Urothelium cell line (cell line): ENCODE measurements at regions not wholly inside any gene's neighbourhood (a gene's known extent, or its start where the extent isn't known, plus 50 kb on each side); places are given as distances from the start of the nearest gene placed in this dataset.
"Not testable (repeated sequence)": the region's sequence is repeated elsewhere in the genome, so short reads cannot be mapped to it uniquely, and the experiment has no call there.

Source experiments
- DNase-seq: peaks from one replicate; pipeline ENCODE4 v3.0.0; 2011; ENCODE audit warnings: low spot score, mixed read lengths
- FAIRE-seq: peaks from 2 replicates; lab custom pipeline; 2011; peaks lifted over from hg19 to GRCh38; lab: Jason Lieb, UNC

GRCh38 chr17:74119049-74119580 lies 84.4 kb upstream of the RPL38 start:
- no peak for DNase-seq
- no peak for FAIRE-seq

GRCh38 chr17:74119965-74120364 lies 83.5 kb upstream of the RPL38 start:
- FAIRE-seq (peak; percentile 23), DNase-seq (no peak)

DNA sequence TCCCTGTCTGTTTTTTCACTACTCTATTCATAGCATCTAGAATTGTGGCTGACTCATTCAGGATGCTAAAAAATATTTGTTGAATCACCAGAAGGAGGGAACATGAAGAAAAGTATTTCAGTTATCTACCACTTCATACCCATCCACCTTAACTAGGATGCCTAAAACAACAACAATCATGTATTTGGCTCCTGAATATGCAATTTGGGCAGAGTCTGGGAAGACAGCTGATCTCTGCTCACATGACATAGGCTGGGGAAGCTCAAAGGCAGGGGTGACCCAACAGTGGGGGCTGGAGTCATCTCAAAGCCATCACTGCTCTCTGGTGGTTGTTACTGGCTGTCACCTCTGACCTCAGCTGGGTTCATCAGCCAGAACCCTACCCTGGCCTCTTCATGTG lies 80.1 kb upstream of the RPL38 start:
- FAIRE-seq (peak; percentile 79), DNase-seq (peak; percentile 74)

DNA sequence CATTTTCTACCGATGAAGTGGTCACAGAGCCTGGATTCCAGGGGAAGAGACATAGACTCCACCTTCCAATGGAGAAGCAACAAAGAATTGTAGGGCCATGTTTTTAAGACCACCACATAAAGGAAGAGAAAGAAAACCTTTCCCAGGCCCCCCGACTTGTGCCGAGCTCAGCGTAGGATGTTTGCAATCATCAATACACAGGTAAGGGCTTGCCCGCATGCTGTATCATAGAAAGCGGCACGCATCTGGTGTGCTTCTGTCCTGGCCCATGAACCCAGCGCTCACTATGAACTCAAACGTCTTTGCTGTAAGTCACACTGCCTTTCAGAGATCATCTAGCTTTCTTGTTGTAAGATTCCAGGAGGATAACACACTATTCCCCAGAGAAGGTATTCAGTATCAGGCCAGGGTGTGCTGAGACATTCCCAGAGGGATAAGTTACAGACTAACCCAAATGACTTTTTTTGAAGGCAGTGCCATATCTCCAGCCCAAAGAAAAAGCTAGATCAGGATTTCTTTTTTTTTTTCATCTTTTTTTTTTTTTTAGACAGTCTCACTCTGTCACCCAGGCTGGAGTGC lies 79.5 kb upstream of the RPL38 start:
- FAIRE-seq (no peak), DNase-seq (no peak)

GRCh38 chr17:74125156-74125555 lies 78.3 kb upstream of the RPL38 start:
- FAIRE-seq, result no peak
- no peak for DNase-seq

DNA sequence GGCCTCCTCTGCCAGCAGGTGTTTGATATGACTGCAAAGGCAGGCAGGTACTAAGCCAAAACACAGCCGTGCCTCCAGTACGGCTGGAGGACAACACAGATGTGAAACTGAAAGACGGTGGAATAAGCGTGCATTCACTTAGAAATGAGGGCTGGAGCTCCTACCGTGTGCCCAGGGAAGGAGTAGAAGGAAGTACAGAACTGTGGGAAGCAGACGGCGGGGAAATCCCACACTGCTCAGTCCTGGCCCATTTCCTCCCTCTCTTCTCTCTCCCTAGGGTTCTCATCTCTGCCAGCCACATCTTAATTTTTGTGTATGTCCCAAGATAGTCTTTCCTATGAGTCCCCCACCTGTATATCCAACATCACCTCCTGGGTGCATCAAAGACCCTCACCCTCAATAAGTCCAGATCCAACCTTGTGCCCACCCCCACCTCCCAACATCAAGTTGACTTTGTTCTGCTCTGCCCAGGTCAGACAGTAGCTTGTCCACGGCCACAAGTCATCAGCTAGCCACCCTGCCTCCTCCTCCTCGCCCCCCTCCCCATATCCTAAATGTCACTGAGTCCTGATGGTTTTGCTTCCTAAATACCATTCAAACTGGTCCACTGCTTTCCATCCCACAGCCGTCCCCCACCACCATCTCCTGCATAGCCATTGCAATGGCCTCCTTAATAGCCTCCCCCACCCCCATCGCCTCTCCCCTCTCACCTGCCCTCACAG lies 77.1 kb upstream of the RPL38 start:
- DNase-seq (no peak), FAIRE-seq (peak; percentile 9)

DNA sequence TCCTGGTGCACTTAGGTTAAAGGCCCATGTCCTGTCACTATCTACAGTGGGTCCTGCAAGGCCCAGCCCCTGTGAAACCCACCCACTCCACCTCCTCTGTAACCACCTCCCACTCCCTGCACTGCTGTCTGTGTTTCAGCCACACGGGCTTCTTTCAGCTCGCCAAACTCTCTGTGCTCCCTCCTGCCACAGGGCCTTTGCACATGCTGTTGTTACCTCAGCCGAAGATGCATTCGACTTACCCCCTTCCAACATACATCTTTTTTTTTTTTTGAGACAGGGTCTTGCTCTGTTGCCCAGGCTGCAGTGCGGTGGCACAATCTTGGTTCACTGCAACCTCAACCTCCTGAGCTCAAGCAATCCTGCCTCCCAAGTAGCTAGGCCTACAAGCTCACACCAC lies 76.5 kb upstream of the RPL38 start:
- FAIRE-seq (no peak), DNase-seq (no peak)

GRCh38 chr17:74128456-74129211 lies 74.8 kb upstream of the RPL38 start:
- FAIRE-seq (peak; percentile 85), DNase-seq (no peak)

DNA sequence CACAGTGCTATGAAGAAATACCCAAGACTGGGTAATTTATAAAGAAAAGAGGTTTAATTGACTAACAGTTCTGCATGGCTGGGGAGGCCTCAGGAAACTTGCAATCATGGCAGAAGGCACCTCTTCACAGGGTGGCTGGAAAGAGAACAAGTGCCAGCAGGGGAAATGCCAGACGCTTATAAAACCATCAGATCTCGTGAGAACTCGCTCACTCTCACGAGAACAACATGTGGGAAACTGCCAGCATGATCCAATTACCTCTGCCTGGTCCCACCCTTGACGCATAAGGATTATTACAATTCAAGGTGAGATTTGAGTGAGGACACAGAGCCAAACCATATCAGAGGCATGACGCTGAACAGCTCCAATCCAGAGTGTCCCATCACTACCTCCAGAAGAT lies 73.7 kb upstream of the RPL38 start:
- not testable (repeated sequence) for DNase-seq

GRCh38 chr17:74130276-74130675 lies 73.2 kb upstream of the RPL38 start:
- no peak for FAIRE-seq
- DNase-seq, result no peak

More for the DNA sequence above, 73.7 kb upstream of the RPL38 start:
- FAIRE-seq, result not testable (repeated sequence)

DNA sequence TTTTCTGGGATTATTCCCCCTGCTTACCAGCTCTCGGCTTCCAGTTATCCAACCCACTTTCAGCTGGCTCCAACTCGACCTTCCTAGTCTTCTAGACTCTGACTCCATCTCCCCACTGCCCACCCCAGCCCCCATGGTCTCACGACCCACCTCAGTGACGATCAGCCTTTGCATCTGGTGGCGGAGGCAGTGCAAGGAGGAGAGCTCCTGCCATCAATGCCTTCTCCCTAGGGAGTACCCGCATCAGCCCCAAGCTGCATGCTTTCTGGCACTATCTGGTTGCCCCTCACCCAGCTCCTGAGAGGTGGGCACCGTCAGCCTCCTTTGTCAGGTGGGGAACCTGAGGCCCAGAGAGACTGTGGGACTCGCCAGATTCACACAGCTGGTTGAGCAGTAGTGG lies 72.6 kb upstream of the RPL38 start:
- FAIRE-seq, result no peak
- DNase-seq, result no peak

DNA sequence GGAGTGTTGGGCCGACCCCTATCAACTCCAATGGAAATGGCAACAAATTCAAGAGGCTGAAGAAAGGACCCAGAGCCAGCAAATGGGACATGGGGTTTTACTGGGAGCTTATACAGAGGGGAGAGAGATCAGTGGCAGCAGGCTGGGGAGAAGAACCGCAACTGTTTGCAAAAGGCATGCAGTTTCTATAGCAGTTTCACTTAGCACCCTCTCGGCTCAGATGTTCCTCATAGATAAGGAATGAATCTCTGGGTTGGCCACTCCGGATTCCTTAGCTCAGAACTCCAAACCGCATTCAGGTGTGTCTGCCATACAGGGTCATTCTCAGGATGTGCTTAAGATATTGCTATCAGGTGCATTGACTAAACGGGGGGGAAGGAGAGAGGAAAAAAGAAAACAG lies 71.1 kb upstream of the RPL38 start:
- no peak for DNase-seq
- no peak for FAIRE-seq

DNA sequence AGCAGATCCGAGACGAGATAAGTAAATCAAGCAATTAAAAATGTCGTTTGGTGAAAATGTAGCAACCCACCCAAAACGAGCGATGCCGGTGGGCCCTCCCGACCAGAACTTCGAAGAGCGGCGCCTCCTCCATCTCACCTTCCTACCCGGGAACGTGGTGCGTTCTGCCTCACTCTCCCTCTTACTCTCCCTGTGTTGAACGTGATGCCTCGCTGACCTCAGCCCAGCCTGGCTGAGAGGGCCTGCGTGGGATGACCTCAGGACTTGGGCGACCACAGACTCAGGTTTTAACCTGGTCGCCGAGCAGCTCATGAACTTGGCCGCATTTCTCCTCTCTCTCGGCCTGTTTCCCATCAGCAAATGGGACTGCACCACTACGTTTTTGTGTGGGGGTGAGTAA lies 69.7 kb upstream of the RPL38 start:
- FAIRE-seq (no peak), DNase-seq (no peak)

GRCh38 chr17:74134234-74134633 lies 69.2 kb upstream of the RPL38 start:
- DNase-seq, FAIRE-seq: not testable (repeated sequence)

- FAIRE-seq (no peak), DNase-seq (no peak)
These were observed 68.5 kb upstream of the RPL38 start for GRCh38 chr17:74134991-74135390.

- DNase-seq (no peak), FAIRE-seq (no peak)
These were observed 67.9 kb upstream of the RPL38 start for GRCh38 chr17:74135391-74136167.

- DNase-seq (no peak), FAIRE-seq (no peak)
These were observed 66.1 kb upstream of the RPL38 start for GRCh38 chr17:74137416-74137815.

- no peak for DNase-seq
- no peak for FAIRE-seq
These were observed 64.4 kb upstream of the RPL38 start for GRCh38 chr17:74139120-74139519.

DNA sequence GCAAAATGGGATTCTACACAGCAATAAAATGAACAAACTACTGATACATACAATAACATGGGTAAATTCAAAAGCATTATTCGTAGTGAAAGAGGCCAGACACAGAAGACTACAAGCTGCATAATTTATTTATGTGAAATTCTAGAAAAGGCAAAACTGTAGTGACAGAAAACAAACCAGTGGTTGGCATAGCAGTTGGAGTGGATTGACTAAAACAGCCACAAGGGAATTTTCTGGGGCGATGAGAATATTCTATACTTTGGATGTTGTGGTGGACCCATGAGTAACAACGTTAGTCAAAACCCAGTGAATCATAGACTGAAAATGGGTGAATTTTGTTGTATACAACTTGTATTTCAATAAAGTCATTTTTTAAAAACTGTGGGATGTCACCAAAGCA lies 63.2 kb upstream of the RPL38 start:
- DNase-seq (no peak), FAIRE-seq (no peak)

GRCh38 chr17:74141612-74142011 lies 61.9 kb upstream of the RPL38 start:
- FAIRE-seq (no peak), DNase-seq (no peak)

DNA sequence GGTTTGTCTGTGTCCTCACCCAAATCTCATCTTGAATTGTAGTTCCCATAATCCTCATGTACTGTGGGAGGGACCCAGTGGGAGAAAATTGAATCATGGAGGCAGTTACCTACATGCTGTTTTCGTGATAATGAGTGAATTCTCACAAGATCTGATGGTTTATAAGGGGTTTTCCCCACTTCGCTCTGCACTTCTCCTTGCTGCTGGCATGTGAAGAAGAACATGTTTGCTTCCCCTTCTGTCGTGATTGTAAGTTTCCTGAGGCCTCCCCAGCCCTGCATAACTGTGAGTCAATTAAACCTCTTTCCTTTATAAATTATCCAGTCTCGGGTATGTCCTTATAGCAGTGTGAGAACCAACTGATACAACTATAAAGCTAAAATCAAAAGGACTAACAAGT lies 60.2 kb upstream of the RPL38 start:
- not testable (repeated sequence) for DNase-seq, FAIRE-seq
